Activated CD8-positive, alpha-beta memory T cell treated with anti-CD3 and anti-CD28 coated beads for 4 hours (primary cell): ENCODE measurements at regions not wholly inside any gene's neighbourhood (a gene's known extent, or its start where the extent isn't known, plus 50 kb on each side); places are given as distances from the start of the nearest gene placed in this dataset.

Source experiments
- DNase-seq, 2 donors: peaks; one replicate each; pipeline ENCODE4 v3.0.0-alpha.2; 2020; ENCODE audit warnings: low read depth in 2 of 2

GRCh38 chr4:18572481-18572880, 550.9 kb upstream of the LCORL start:
- no peak for DNase-seq

DNA sequence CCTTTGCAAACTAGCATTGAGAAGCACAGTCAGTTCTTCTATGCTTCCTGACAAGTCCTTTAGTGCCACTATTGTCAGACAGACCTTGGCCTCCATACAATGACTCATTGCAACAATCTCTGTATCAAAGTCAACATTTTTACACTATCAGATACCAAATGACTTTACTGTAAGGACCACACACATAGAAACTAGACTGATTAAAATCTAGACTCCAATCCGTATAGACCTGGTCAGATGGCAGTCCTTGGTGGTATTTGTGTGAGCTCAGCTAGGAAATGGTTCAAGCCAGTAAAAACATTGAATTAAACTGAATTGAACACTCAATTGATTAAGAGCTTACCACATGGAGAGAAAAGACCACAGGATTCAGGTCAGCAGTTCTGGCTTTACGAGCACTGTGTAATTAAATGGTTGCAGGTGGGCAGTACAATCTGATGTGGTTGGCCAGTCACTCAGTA, 549.8 kb upstream of the LCORL start:
- no peak for DNase-seq

GRCh38 chr4:18570370-18570769, 548.8 kb upstream of the LCORL start:
- no peak for DNase-seq

- DNase-seq, result no peak
Observed at GRCh38 chr4:18568600-18568999, 547.0 kb upstream of the LCORL start.

- DNase-seq, result no peak
Observed at GRCh38 chr4:18566970-18567799, 545.6 kb upstream of the LCORL start.

GRCh38 chr4:18559492-18559891, 537.9 kb upstream of the LCORL start:
- no peak for DNase-seq

DNA sequence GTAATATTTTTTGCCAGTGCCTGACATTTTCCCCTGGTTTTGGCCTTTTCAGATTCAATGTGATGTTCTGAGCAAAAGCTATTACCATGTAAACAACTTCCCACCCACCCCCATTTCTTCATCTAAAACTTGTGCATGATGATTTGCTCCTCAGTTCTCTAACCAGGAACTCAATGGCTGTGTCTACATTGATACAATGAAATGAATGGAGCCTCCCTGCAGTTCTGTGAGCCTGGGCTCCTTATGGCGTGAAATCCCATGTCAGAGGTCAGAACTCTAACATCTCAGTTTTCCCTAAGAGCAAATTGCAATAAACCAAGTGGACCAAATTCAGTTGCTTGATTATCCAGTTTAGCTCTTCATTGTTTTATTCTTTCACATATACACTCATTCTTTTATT, 534.8 kb upstream of the LCORL start:
- DNase-seq, result no peak

- no peak for DNase-seq
Observed at GRCh38 chr4:18540349-18540748, 518.8 kb upstream of the LCORL start.

DNA sequence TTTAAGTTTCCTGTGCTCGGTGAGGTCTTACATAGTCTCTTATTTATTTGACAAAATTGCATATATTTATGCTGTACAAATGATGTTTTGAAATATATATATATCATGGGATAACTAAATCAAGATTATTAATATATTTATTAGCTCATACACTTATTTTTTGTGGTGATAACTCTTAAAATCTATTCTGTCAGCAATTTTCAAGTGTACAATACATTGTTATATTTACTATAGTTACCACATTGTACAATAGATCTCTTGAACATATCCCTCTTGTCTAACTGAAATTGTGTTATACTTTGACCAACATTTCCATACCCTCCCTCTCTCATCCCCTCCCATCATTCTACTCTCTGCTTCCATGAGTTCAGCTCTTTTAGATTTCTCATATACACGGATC, 516.6 kb upstream of the LCORL start:
- no peak for DNase-seq

- no peak for DNase-seq
Observed at GRCh38 chr4:18536428-18536827, 514.9 kb upstream of the LCORL start.

DNA sequence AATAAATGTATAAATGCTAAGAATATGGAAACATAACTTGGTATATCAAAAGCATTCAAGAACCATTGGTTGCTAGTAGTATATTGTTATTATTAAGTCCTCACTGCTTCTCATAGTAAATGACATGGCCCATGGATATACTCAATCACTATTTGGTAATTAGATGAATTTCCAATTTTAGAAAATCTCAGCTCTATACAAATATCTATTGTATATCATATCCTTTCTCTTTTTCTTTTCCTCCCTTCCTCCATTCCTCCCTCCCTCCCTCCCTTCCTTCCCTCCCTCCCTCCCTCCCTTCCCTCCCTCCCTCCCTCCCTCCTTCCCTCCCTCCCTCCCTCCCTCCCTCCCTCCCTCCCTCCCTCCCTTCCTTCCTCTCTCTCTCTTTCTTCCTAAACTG, 514.4 kb upstream of the LCORL start:
- DNase-seq, result no peak

DNA sequence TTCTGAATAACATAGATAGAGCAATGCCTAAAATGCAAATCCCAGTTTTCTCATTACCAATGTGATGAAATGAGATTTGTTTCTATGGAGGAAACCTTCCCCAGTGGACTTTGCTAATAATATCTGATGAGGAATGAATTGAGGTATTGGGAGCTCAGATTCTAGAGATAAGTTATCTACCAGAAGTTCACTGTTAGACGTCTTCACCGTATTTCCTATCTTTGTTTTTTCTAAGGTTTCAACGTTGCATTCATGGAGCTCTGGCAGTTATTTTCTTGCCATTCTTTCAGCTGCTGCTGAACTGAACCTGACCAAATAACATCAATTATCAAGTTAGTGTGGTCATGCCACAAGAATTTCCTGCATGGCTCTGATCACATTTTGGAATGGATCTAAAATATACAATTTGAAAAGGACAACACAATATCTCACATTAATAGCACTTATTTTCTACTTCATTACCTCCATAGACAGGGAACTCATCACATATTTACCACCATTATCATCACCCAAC, 511.8 kb upstream of the LCORL start:
- no peak for DNase-seq

GRCh38 chr4:18531731-18532130, 510.2 kb upstream of the LCORL start:
- DNase-seq, result no peak

DNA sequence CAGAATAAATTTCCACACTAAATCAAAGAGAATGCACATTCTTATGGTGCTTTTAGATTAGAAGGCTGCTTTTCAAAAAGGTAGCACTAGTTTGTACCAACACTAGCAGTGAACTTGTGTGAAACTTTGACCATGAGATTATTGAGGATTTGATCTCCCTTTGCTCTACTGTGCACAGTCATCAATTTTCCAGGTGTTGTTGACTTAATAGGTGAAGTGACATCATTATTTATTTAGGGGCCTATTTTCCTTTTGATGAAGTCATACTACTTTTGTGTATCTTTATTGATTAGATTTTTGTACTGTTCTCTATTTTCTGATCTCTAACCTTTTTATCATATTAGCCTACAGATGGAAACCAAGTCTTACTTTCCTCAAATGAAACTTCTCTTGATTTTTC, 507.9 kb upstream of the LCORL start:
- no peak for DNase-seq

GRCh38 chr4:18524667-18525066, 503.1 kb upstream of the LCORL start:
- no peak for DNase-seq

DNA sequence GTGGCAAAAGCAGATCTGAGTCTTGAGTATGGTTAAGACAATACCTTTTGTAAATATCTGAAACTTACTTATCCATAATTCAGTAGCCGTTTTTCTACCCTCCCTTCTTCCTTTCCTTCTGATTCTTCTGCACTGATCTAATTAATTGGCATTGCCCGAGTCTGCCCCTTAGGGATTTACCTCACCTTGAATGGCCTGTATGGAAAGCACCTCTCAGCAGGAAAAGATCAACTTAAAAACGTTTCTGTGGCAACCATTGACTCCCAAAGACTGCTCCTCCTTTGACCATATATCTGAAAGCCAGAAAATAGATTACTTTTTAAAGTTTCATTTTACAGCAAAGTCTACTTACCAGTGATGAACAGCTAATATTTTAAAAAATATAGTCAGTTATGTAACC, 496.5 kb upstream of the LCORL start:
- no peak for DNase-seq

DNA sequence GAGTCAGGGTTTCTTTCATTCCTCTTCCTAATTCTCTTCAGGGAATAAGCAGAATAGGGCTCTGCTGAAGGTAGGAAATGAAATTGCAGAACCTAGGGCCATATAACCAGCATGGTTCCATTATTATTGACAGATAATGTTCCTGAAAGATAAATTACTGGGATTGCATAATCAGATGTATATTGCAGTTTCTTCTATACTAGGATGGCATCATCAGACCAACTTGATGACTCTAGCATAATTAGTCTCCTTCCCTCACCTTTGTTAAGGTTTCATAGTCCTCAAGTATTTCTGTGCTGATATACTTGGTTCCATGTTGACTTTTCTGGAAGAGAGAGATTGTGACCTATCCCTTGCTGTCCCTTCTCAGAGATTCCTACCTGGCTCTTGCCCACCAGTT, 492.3 kb upstream of the LCORL start:
- DNase-seq, result no peak

- no peak for DNase-seq
Observed at GRCh38 chr4:18512718-18513117, 491.2 kb upstream of the LCORL start.

- DNase-seq, result no peak
Observed at GRCh38 chr4:18511727-18512126, 490.2 kb upstream of the LCORL start.

DNA sequence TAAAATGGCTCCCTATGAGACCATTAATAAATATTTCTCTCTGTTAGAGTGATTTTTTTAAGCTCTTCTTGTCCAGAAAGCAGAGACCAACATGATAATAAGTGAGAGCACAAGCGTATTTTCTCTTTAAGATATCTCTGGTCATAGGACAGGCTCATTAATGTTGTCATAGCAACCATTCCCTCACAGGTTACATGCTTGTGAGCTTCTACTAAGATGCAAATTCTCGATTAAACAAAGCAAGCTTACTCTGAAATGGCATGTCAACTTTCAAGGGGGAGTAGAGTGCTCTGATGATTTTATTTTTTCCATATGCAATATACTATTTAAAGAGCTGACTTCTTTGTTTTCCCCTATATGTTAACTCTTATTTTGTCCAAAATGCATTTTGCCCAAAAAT, 487.2 kb upstream of the LCORL start:
- DNase-seq, result no peak

GRCh38 chr4:18480928-18481327, 459.4 kb upstream of the LCORL start:
- no peak for DNase-seq

DNA sequence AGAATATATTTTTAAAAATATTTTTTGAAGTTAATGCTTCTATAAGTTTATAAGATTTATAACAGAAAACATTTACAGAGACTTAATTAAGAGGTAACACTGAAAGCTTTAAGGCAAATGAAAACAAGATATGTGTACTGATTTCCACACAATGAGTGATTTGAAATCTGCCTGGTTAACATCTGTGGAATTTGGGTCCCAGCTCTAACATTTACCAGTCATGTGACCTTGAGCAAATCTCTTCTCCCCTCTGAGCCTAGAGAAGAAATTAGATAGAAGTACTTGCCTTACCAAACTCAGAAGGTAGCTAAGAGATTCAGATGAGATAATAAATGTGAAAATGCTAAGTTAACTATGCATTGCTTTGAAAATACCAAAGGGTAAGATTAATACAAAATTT, 458.8 kb upstream of the LCORL start:
- DNase-seq, result no peak

DNA sequence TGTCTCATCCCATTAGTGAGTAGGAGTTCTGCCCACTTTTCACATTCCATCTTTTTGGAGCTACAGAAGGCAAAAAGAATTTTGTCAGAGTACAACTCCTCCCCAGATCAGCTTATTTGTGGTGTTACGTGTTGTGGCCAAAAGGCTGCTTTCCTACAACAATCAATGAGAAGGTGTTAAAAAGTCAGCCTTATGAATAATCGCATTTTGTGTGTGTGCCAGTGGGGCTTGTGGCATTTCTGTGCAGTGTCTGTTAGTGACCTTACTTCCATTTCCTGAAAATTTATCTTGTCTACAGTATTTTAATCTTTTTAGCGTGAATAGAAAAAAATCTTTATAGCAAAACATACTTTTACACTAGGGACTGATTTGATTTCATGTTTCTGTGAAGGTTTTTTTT, 458.3 kb upstream of the LCORL start:
- no peak for DNase-seq
